ENCODE measurements at regions not wholly inside any gene's neighbourhood (a gene's known extent, or its start where the extent isn't known, plus 50 kb on each side); places are given as distances from the start of the nearest gene placed in this dataset.

DNA sequence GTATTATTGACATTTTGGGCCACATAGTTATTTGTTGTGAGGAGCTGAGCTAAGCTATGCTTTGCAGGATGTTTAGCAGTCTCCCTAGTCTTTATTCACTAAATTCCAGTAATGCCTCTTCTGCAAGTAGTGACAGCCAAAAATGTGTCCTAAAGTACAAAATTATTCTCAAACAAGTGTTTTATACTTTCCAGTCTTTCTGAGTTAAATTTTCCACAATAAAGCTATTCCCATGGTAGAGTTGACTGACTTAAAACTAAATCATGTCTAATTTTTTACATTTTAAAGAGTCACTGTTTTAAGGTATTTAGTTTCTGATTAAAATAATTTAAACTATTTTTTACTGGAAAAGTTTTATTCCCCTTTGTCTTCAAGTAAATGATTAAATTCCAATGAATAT is 717.8 kb upstream of the HS3ST5 start (continued):
- TF ChIP-seq BRD4 (IDR thresholded peaks at IDR 0.05) = no peak
- TF ChIP-seq ZNF165 (CRISPR knock-in tag; IDR thresholded peaks at IDR 0.05; ENCODE audit: borderline replicate concordance) = no peak
- no peak for TF ChIP-seq MTA3 (IDR thresholded peaks at IDR 0.05; ENCODE audit: borderline replicate concordance)

- 0% methylated on average over 3 of the region's 3 CpGs for WGBS (ENCODE audit: insufficient coverage, low coverage, missing lambda C conversion rate)
- BruUV-seq (replicated peaks) = no TSS peak
- in situ Hi-C loops (cut with MboI) = no loop called here
- no peaks in the 10 kb centered on the region for H3K4me1 ChIP-seq (replicated peaks in 1 of 2; ENCODE audit: control insufficient read depth in 2 of 2, insufficient read depth in 2 of 2, low read length in 2 of 2)
- no peak overlapping the region for H3K4me3 ChIP-seq
- H3K79me2 ChIP-seq (ENCODE audit: control insufficient read depth, insufficient read depth, low read length) = no peaks in the 10 kb centered on the region
- TF ChIP-seq PTBP1 (IDR thresholded peaks at IDR 0.05; ENCODE audit: low read depth, low read length) (no peak), SAFB (IDR thresholded peaks at IDR 0.05; ENCODE audit: borderline replicate concordance, low read depth, low read length) (no peak), TEAD1 (CRISPR knock-in tag; IDR thresholded peaks at IDR 0.05) (no peak), ZNF699 (CRISPR knock-in tag; IDR thresholded peaks at IDR 0.05; ENCODE audit: insufficient replicate concordance) (no peak), ZBTB12 (CRISPR knock-in tag; IDR thresholded peaks at IDR 0.05) (no peak), ZNF184 (CRISPR knock-in tag; IDR thresholded peaks at IDR 0.05) (no peak), GTF2A2 (tag; IDR thresholded peaks at IDR 0.05) (no peak), ESRRA (IDR thresholded peaks at IDR 0.05; ENCODE audit: borderline replicate concordance, low read depth) (no peak), ZBTB1 (CRISPR knock-in tag; IDR thresholded peaks at IDR 0.05; ENCODE audit: borderline replicate concordance, low read depth) (no peak), KAT7 (CRISPR knock-in tag; IDR thresholded peaks at IDR 0.05; ENCODE audit: borderline replicate concordance) (no peak), EWSR1 (IDR thresholded peaks at IDR 0.05; ENCODE audit: borderline replicate concordance, low read depth, partially characterized antibody) (no peak)
- TF ChIP-seq, protein P1, sequence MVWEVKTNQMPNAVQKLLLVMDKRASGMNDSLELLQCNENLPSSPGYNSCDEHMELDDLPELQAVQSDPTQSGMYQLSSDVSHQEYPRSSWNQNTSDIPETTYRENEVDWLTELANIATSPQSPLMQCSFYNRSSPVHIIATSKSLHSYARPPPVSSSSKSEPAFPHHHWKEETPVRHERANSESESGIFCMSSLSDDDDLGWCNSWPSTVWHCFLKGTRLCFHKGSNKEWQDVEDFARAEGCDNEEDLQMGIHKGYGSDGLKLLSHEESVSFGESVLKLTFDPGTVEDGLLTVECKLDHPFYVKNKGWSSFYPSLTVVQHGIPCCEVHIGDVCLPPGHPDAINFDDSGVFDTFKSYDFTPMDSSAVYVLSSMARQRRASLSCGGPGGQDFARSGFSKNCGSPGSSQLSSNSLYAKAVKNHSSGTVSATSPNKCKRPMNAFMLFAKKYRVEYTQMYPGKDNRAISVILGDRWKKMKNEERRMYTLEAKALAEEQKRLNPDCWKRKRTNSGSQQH (CRISPR knock-in tag; IDR thresholded peaks at IDR 0.05) = no peak
- DNase-seq (ENCODE audit: extremely low read depth in 1 of 4, low spot score in 3 of 4) = no peak
- no peaks in the 10 kb centered on the region for H4K20me1 ChIP-seq (replicated peaks; ENCODE audit: control insufficient read depth, insufficient read depth, low read length)
- no peak overlapping the region for H3K27ac ChIP-seq (ENCODE audit: extremely low read depth, low read depth, low read length)
- FAIRE-seq = no peak
- H3K9me3 ChIP-seq (replicated peaks; ENCODE audit: control insufficient read depth, insufficient read depth, low read depth, low read length) = no peaks in the 10 kb centered on the region
- POLR2A ChIA-PET = no interaction called here
- intact Hi-C loops (cut with micrococcal nuclease) = no loop called here
- no peak overlapping the region for H3K9ac ChIP-seq (ENCODE audit: insufficient read depth in 1 of 2, low read depth in 2 of 2, low read length in 2 of 2)
- H3K4me2 ChIP-seq (ENCODE audit: insufficient read depth, low read length) = no peak overlapping the region
- no peaks in the 10 kb centered on the region for H3K27me3 ChIP-seq (ENCODE audit: control insufficient read depth in 2 of 2, insufficient read depth in 2 of 2, low read length in 2 of 2)
- CTCF ChIA-PET (ENCODE audit: low intra/inter-chr PET ratio) = no interaction called here
- H2AFZ ChIP-seq (ENCODE audit: low read depth, low read length) = no peak overlapping the region
- H3K9me1 ChIP-seq (ENCODE audit: control insufficient read depth, insufficient read depth, low read length) = no peaks in the 10 kb centered on the region
- no peaks in the 10 kb centered on the region for H3K36me3 ChIP-seq (ENCODE audit: control insufficient read depth, insufficient read depth, low read length)
- ATAC-seq = no peak
Measured at GRCh38 chr6:115058414-115059211, 715.8 kb upstream of the HS3ST5 start.

Measured in K562 (cell line).